ENCODE measurements at regions not wholly inside any gene's neighbourhood (a gene's known extent, or its start where the extent isn't known, plus 50 kb on each side); places are given as distances from the start of the nearest gene placed in this dataset.
"Not testable (repeated sequence)": the region's sequence is repeated elsewhere in the genome, so short reads cannot be mapped to it uniquely, and the experiment has no call there.

- H3K4me1 Mint-ChIP-seq: peaks cover 21% of the 10 kb centered on the region
- not testable (repeated sequence) for ATAC-seq; H3K36me3 Mint-ChIP-seq; DNase-seq (ENCODE audit: low spot score in 2 of 2); H3K27ac Mint-ChIP-seq; H3K4me3 Mint-ChIP-seq; H3K9me3 Mint-ChIP-seq
Measured at GRCh38 chr3:107909583-107909982, 181.2 kb downstream of the CD47 start.

- ATAC-seq (no peak), DNase-seq (ENCODE audit: low spot score in 2 of 2) (no peak)
- H3K27ac Mint-ChIP-seq: no peak overlapping the region
- no peaks in the 10 kb centered on the region for H3K36me3 Mint-ChIP-seq
- no peaks in the 10 kb centered on the region for H3K9me3 Mint-ChIP-seq
- H3K4me3 Mint-ChIP-seq: no peak overlapping the region
- peaks cover 21% of the 10 kb centered on the region for H3K4me1 Mint-ChIP-seq
Measured at GRCh38 chr3:107907996-107908395, 182.8 kb downstream of the CD47 start.

GRCh38 chr3:107904536-107905066, 186.2 kb downstream of the CD47 start:
- Mint-ChIP-seq H3K4me1 (peaks cover 6% of the 10 kb centered on the region), H3K36me3 (no peaks in the 10 kb centered on the region), H3K4me3 (no peak overlapping the region), H3K9me3 (no peaks in the 10 kb centered on the region), H3K27ac (no peak overlapping the region)
- ATAC-seq: no peak
- no peak for DNase-seq (ENCODE audit: low spot score in 2 of 2)

- no peak overlapping the region for H3K4me3 Mint-ChIP-seq
- DNase-seq (ENCODE audit: low spot score in 2 of 2): no peak
- ATAC-seq: no peak
- H3K9me3 Mint-ChIP-seq: no peaks in the 10 kb centered on the region
- H3K27ac Mint-ChIP-seq: no peak overlapping the region
- H3K36me3 Mint-ChIP-seq: no peaks in the 10 kb centered on the region
- H3K4me1 Mint-ChIP-seq: no peaks in the 10 kb centered on the region
Measured at GRCh38 chr3:107899990-107900651, 190.7 kb downstream of the CD47 start.

- Mint-ChIP-seq H3K4me3 (no peak overlapping the region), H3K4me1 (no peaks in the 10 kb centered on the region), H3K27ac (no peak overlapping the region), H3K9me3 (no peaks in the 10 kb centered on the region), H3K36me3 (no peaks in the 10 kb centered on the region)
- DNase-seq (ENCODE audit: low spot score in 2 of 2): no peak
- no peak for ATAC-seq
Measured at GRCh38 chr3:107897471-107898061, 193.3 kb downstream of the CD47 start.

- no peaks in the 10 kb centered on the region for H3K9me3 Mint-ChIP-seq
- no peaks in the 10 kb centered on the region for H3K4me1 Mint-ChIP-seq
- no peak for DNase-seq (ENCODE audit: low spot score in 2 of 2)
- peak; percentile 74 for ATAC-seq
- no peak overlapping the region for H3K4me3 Mint-ChIP-seq
- H3K27ac Mint-ChIP-seq: no peak overlapping the region
- no peaks in the 10 kb centered on the region for H3K36me3 Mint-ChIP-seq
Measured at GRCh38 chr3:107894998-107895397, 195.8 kb downstream of the CD47 start.

GRCh38 chr3:107892955-107893624, 197.7 kb downstream of the CD47 start:
- Mint-ChIP-seq H3K27ac (no peak overlapping the region), H3K9me3 (peaks cover 3% of the 10 kb centered on the region), H3K36me3 (no peaks in the 10 kb centered on the region), H3K4me3 (no peak overlapping the region), H3K4me1 (no peaks in the 10 kb centered on the region)
- ATAC-seq (no peak), DNase-seq (ENCODE audit: low spot score in 2 of 2) (no peak)

GRCh38 chr3:107884719-107885460, 205.9 kb downstream of the CD47 start:
- no peak for DNase-seq (ENCODE audit: low spot score in 2 of 2)
- H3K36me3 Mint-ChIP-seq: no peaks in the 10 kb centered on the region
- peak overlapping the region; percentile 8 for H3K27ac Mint-ChIP-seq
- ATAC-seq: no peak
- H3K4me1 Mint-ChIP-seq: no peaks in the 10 kb centered on the region
- H3K9me3 Mint-ChIP-seq: peaks cover 3% of the 10 kb centered on the region
- H3K4me3 Mint-ChIP-seq: no peak overlapping the region

GRCh38 chr3:107884028-107884427, 206.8 kb downstream of the CD47 start:
- Mint-ChIP-seq H3K27ac (no peak overlapping the region), H3K4me1 (no peaks in the 10 kb centered on the region), H3K9me3 (peaks cover 1% of the 10 kb centered on the region), H3K4me3 (no peak overlapping the region), H3K36me3 (no peaks in the 10 kb centered on the region)
- ATAC-seq (no peak), DNase-seq (ENCODE audit: low spot score in 2 of 2) (no peak)

GRCh38 chr3:107882881-107883280, 207.9 kb downstream of the CD47 start:
- ATAC-seq: no peak
- no peaks in the 10 kb centered on the region for H3K9me3 Mint-ChIP-seq
- no peak overlapping the region for H3K27ac Mint-ChIP-seq
- no peak for DNase-seq (ENCODE audit: low spot score in 2 of 2)
- no peak overlapping the region for H3K4me3 Mint-ChIP-seq
- H3K4me1 Mint-ChIP-seq: no peaks in the 10 kb centered on the region
- H3K36me3 Mint-ChIP-seq: no peaks in the 10 kb centered on the region

GRCh38 chr3:107882261-107882660, 208.6 kb downstream of the CD47 start:
- H3K27ac Mint-ChIP-seq: no peak overlapping the region
- no peak for DNase-seq (ENCODE audit: low spot score in 2 of 2)
- H3K4me1 Mint-ChIP-seq: no peaks in the 10 kb centered on the region
- ATAC-seq: no peak
- no peaks in the 10 kb centered on the region for H3K9me3 Mint-ChIP-seq
- no peak overlapping the region for H3K4me3 Mint-ChIP-seq
- no peaks in the 10 kb centered on the region for H3K36me3 Mint-ChIP-seq

GRCh38 chr3:107881509-107881908, 209.3 kb downstream of the CD47 start:
- DNase-seq (ENCODE audit: low spot score in 2 of 2) (no peak), ATAC-seq (no peak)
- Mint-ChIP-seq H3K4me3 (no peak overlapping the region), H3K36me3 (no peaks in the 10 kb centered on the region), H3K4me1 (no peaks in the 10 kb centered on the region), H3K27ac (no peak overlapping the region), H3K9me3 (no peaks in the 10 kb centered on the region)

GRCh38 chr3:107880702-107881101, 210.1 kb downstream of the CD47 start:
- DNase-seq (ENCODE audit: low spot score in 2 of 2) (no peak), ATAC-seq (no peak)
- Mint-ChIP-seq H3K4me1 (no peaks in the 10 kb centered on the region), H3K27ac (no peak overlapping the region), H3K36me3 (no peaks in the 10 kb centered on the region), H3K4me3 (no peak overlapping the region), H3K9me3 (no peaks in the 10 kb centered on the region)

- ATAC-seq: no peak
- H3K36me3 Mint-ChIP-seq: no peaks in the 10 kb centered on the region
- no peak overlapping the region for H3K4me3 Mint-ChIP-seq
- H3K4me1 Mint-ChIP-seq: no peaks in the 10 kb centered on the region
- H3K27ac Mint-ChIP-seq: no peak overlapping the region
- no peaks in the 10 kb centered on the region for H3K9me3 Mint-ChIP-seq
- no peak for DNase-seq (ENCODE audit: low spot score in 2 of 2)
Measured at GRCh38 chr3:107877936-107878335, 212.9 kb downstream of the CD47 start.

GRCh38 chr3:107870943-107871638, 219.7 kb downstream of the CD47 start:
- ATAC-seq: peak; percentile 83
- Mint-ChIP-seq H3K27ac (no peak overlapping the region), H3K4me3 (no peak overlapping the region), H3K36me3 (no peaks in the 10 kb centered on the region), H3K4me1 (peaks cover 11% of the 10 kb centered on the region), H3K9me3 (no peaks in the 10 kb centered on the region)
- DNase-seq (ENCODE audit: low spot score in 2 of 2): no peak
